Subcutaneous abdominal adipose tissue (tissue), 5 donors: ENCODE measurements at regions not wholly inside any gene's neighbourhood (a gene's known extent, or its start where the extent isn't known, plus 50 kb on each side); places are given as distances from the start of the nearest gene placed in this dataset.
A peak's percentile ranks its signal among the peaks of the same experiment; 100 is the strongest.

Experiments used
- H3K27ac ChIP-seq: one replicate; pipeline ENCODE4 v1.7.0; 2013; ENCODE audit warnings: low read depth, mild to moderate bottlenecking, inconsistent platforms, low read length, moderate library complexity
- H3K27me3 ChIP-seq, 5 donors: one replicate each; pipeline ENCODE4 v1.7.0; 2013; ENCODE audit warnings: low read length in 5 of 5, inconsistent platforms in 1 of 5; ENCODE audit not compliant: control insufficient read depth in 5 of 5, insufficient read depth in 4 of 5
- H3K36me3 ChIP-seq, 5 donors: one replicate each; pipeline ENCODE4 v1.7.0; 2013; ENCODE audit warnings: low read length in 5 of 5; ENCODE audit not compliant: control insufficient read depth in 5 of 5, insufficient read depth in 5 of 5
- H3K4me1 ChIP-seq, 5 donors: one replicate each; pipeline ENCODE4 v1.7.0; 2013; ENCODE audit warnings: low read length in 5 of 5, mild to moderate bottlenecking in 3 of 5, moderate library complexity in 1 of 5; ENCODE audit not compliant: control insufficient read depth in 5 of 5, insufficient read depth in 5 of 5
- H3K4me3 ChIP-seq, 5 donors: one replicate each; pipeline ENCODE4 v1.7.0; 2013; ENCODE audit warnings: low read length in 5 of 5, low read depth in 1 of 5
- H3K9ac ChIP-seq, 5 donors: one replicate each; pipeline ENCODE4 v1.7.0; 2013; ENCODE audit warnings: low read length in 5 of 5, mild to moderate bottlenecking in 4 of 5, moderate library complexity in 3 of 5
- H3K9me3 ChIP-seq, 5 donors: one replicate each; pipeline ENCODE4 v1.7.0; 2013; ENCODE audit warnings: low read length in 5 of 5; ENCODE audit not compliant: control insufficient read depth in 5 of 5
- donor health status: healthy.
- donor health status: healthy.
- donor health status: healthy.
- donor health status: healthy.
- donor health status: healthy.

DNA sequence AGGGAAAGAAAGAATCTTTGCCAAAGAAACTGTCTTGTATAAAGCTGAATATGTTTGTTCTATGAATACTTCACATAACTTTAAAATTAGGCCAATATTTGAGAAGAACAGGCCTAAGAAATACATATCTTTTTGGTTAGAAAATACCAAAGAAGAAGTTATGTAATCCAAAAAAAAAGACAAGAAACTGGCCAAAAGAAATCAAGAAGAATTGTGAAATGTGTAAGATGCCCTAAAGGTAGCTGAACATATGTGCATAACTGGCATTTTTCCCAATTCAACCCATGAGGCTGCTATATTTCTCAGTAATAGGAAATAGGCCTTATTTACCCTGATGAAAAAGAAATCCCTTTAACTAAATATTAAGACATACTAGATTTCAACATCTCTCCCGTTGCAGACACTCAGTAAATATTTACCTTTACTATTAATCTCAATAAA is 290.0 kb downstream of the CETN3 start:
- Histone ChIP-seq H3K4me1 (peaks cover 0 to 6% (median 0%) of the 10 kb centered on the region in 5 donors), H3K9ac (no peak overlapping the region), H3K27me3 (no peaks in the 10 kb centered on the region), H3K36me3 (no peaks in the 10 kb centered on the region), H3K4me3 (no peak overlapping the region), H3K9me3 (no peaks in the 10 kb centered on the region), H3K27ac (no peak overlapping the region)

DNA sequence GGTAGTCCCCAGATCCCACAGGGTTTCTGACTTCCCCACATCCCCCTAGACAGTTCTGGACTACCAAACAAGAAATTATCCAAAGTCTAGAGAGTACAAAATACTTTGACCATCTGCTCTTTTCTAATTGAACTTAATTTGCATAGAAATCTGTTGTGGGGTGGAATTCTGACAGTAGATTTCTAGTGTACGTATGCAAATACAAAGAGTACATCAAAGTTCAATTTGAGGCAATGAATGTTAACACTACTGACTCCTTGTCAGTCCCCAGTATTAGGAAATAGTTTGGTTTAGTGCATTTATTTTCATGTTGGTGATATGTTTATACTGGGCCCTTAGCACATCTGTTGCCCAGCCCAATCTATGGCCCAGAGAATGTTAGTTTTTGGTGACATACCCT is 292.6 kb downstream of the CETN3 start:
- H3K9me3 ChIP-seq = no peaks in the 10 kb centered on the region
- H3K27me3 ChIP-seq = no peaks in the 10 kb centered on the region
- H3K27ac ChIP-seq = no peak overlapping the region
- no peak overlapping the region for H3K9ac ChIP-seq
- peaks cover 0 to 9% (median under 1%) of the 10 kb centered on the region in 5 donors for H3K4me1 ChIP-seq
- H3K4me3 ChIP-seq = no peak overlapping the region
- no peaks in the 10 kb centered on the region for H3K36me3 ChIP-seq

DNA sequence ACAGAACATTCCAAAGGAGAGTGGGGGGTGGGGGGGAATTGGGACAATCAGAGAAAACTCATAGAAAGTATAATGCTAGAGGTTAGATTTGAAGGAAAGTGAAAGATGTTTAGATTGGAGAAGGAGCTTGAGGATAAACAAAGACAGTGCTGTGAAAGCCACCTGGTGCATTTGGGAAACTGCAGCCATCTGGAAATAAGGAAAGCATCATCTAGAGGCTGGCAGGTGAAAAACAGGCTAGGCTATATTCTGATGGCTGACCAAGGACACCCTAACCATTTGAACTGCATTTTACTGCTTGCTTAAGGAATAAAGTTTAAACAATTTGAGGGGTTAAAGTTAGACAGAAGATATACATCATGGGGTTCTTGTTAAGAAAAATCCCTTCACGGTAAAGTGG is 296.4 kb downstream of the CETN3 start:
- Histone ChIP-seq H3K27me3 (no peaks in the 10 kb centered on the region), H3K4me1 (peaks cover 0 to 11% (median 6%) of the 10 kb centered on the region in 5 donors), H3K9ac (no peak overlapping the region), H3K9me3 (peaks cover 0 to 5% (median 0%) of the 10 kb centered on the region in 5 donors), H3K36me3 (no peaks in the 10 kb centered on the region), H3K27ac (no peak overlapping the region), H3K4me3 (no peak overlapping the region)

DNA sequence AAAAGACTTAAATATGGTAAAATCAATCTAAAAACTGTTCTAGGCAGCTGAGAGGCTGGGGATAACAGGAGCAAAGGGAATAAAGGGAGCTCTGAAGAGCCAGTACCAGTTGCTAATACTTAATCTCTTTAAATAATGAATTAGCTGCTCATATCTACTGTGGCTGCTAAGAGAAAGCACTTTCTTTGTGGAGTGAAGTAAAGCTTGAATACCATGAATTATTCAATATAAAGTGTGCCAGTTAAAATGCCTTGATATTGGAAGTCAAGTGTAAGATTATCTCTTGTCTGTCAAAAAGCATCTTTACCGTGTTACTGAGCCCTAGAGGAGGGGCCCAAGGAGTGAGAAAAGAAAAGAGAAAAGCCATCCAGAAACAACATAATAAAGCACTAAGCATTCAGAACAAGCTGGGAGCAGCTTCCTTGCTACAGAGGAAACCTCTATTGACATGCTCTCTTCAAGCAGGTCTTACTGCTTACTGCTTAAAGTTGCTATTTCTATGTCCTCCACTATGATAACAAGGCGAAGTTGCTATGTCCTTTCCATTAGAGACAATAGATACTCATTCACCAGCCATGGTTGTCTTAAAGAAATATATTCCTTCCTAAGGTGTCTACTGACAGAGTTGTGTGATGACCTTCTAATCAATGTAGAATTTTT is 297.4 kb downstream of the CETN3 start:
- Histone ChIP-seq H3K9ac (peak overlapping the region in 1 of 5 donors; percentile 28), H3K27me3 (no peaks in the 10 kb centered on the region), H3K4me3 (peak overlapping the region in 4 of 5 donors; percentile 9 to 30 (median 16)), H3K27ac (peak overlapping the region; percentile 18), H3K9me3 (peaks cover 0 to 5% (median 0%) of the 10 kb centered on the region in 5 donors), H3K4me1 (peaks cover 0 to 11% (median 6%) of the 10 kb centered on the region in 5 donors), H3K36me3 (no peaks in the 10 kb centered on the region)

DNA sequence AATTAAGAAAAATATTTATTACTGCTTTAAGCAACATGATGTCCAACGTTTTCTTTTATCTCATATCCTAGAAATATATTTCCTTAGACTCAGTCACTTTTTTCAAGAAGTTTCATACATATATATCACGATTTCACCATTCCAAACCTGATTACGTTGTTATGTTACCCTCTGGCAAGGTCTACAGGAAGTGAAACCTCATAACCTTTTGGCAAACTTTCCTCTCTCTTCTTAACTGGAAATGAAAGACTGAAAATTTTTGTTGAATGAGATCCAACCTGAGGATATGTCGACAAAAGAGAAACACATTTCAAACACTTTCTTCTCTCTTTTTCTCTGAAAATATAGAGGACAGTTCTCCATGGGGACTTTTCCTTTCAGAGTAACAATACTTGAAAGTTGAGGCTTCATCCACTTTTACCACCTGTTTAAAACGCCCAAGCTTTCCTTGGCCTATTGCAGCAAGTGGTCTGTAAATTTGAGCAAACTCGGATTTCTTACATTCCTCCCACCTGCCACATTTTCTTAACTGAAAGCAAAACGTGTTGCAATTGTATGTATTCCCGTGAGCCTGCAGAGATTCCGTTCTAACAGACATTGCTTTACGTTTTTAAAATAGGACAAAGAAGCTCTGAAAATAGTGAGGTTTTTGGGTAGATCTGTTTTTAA is 298.1 kb downstream of the CETN3 start:
- Histone ChIP-seq H3K9me3 (peaks cover 0 to 5% (median 0%) of the 10 kb centered on the region in 5 donors), H3K27me3 (no peaks in the 10 kb centered on the region), H3K27ac (peak overlapping the region; percentile 18), H3K36me3 (no peaks in the 10 kb centered on the region), H3K9ac (peak overlapping the region in 1 of 5 donors; percentile 28), H3K4me1 (peaks cover 0 to 11% (median 6%) of the 10 kb centered on the region in 5 donors), H3K4me3 (peak overlapping the region in 4 of 5 donors; percentile 9 to 30 (median 16))

DNA sequence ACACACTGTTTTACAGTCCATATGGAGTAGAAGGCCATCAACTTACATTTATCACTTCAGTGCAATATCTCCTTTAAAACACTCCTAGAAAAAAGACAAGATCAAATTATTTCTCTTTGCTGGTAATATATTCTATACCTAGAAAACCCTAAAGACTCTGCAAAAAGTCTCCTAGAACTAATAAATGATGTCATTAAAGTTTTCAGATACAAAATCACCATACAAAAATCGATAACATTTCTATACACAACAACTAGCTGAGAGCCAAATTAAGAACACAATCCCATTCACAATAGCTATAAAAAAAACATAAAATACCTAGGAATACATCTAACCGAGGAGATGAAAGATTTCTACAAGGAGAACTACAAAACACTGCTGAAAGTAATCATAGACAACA is 300.3 kb downstream of the CETN3 start:
- Histone ChIP-seq H3K9me3 (peaks cover 0 to 5% (median 0%) of the 10 kb centered on the region in 5 donors), H3K9ac (no peak overlapping the region), H3K27ac (no peak overlapping the region), H3K36me3 (no peaks in the 10 kb centered on the region), H3K4me1 (peaks cover 0 to 11% (median 6%) of the 10 kb centered on the region in 5 donors), H3K27me3 (no peaks in the 10 kb centered on the region), H3K4me3 (no peak overlapping the region)

DNA sequence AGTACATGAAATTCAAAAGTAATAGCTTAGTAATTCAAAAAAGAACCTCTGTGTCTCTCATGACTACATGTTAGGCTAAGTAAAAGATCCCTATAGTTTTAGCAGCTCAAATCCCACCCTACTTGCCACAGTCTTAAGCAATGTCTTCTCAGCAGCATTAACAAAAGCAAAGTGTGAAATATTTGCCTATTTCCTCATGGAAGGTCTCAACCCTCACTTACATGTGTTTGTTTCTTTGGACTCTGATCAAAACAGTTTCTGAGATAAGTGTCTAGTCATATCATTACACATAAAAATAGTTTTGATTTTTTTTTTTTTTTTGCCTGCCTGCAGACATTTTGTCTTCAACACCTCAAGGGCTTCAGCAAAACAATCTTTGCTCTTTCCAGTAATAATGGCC is 310.5 kb downstream of the CETN3 start:
- H3K9me3 ChIP-seq = peaks cover 0 to 4% (median 0%) of the 10 kb centered on the region in 5 donors
- H3K36me3 ChIP-seq = no peaks in the 10 kb centered on the region
- H3K4me3 ChIP-seq = no peak overlapping the region
- H3K27ac ChIP-seq = no peak overlapping the region
- H3K27me3 ChIP-seq = no peaks in the 10 kb centered on the region
- H3K9ac ChIP-seq = no peak overlapping the region
- H3K4me1 ChIP-seq = no peaks in the 10 kb centered on the region

DNA sequence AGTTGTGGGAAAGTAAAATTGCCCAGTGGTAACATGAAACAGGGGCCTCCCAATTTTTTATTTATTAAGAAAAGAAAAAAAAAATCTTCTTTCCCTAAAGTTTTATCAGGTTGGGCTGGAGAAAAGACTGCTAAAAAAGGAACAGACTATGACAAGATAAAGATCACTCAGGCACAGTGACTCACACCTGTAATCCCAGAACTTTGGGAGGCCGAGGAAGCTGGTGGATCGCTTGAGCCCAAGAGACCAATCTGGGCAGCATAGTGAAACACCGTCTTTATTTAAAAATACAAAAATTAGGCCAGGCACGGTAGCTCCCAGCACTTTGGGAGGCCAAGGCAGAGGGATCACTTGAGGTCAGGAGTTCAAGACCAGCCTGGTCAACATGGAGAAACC is 312.5 kb downstream of the CETN3 start:
- Histone ChIP-seq H3K27ac (no peak overlapping the region), H3K36me3 (no peaks in the 10 kb centered on the region), H3K4me3 (no peak overlapping the region), H3K9me3 (no peaks in the 10 kb centered on the region), H3K9ac (no peak overlapping the region), H3K4me1 (no peaks in the 10 kb centered on the region), H3K27me3 (no peaks in the 10 kb centered on the region)

DNA sequence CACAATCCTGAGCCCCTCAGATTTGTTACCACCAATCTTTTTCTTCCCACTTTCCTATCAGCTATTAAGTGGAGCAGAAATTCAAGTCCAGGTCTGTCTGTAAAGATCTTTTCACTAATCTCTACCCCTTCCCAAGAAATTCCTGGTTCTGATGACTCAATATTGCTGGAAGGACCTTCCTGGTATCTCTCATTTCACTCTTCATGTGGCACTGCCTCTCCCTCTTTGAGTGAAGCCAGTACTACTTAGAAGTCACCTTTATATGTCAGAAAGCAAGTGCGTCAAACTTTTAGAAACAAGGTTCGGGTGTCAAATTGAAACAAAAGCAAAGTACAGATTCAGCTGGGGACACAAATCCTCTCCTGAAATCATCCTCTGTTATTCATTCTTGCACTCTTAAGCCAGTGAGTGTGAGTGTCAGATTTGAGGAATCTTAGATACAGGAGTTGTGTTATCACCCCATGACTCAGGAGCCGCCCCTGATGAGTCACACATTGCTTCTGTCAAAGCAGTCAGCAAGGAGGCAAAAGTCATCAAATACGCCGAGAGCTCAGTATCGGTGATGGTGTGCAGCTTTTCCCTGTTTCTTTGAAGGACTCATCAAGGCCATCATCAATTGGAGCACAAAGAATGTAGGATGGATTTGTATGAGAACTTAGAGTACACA is 313.0 kb downstream of the CETN3 start:
- Histone ChIP-seq H3K4me1 (no peaks in the 10 kb centered on the region), H3K4me3 (no peak overlapping the region), H3K27me3 (no peaks in the 10 kb centered on the region), H3K9ac (no peak overlapping the region), H3K9me3 (no peaks in the 10 kb centered on the region), H3K36me3 (no peaks in the 10 kb centered on the region), H3K27ac (no peak overlapping the region)
